MM.1S (cell line): ENCODE measurements at regions not wholly inside any gene's neighbourhood (a gene's known extent, or its start where the extent isn't known, plus 50 kb on each side); places are given as distances from the start of the nearest gene placed in this dataset.

Source experiments
- CTCF ChIP-seq: fragments of 300-600 bp; sonication (generic); IDR thresholded peaks from 2 replicates; pipeline ENCODE4 v1.5.1; 2016; ENCODE audit warnings: antibody characterized with exemption, low read length, mixed read lengths
- EZH2 ChIP-seq: fragments of 300-600 bp; sonication (generic); optimal IDR thresholded peaks from 2 replicates; pipeline ENCODE3; 2017; ENCODE audit warnings: low read depth, mild to moderate bottlenecking, antibody characterized with exemption, low read length, mixed read lengths
- EZH2phosphoT487 ChIP-seq: fragments of 300-600 bp; sonication (generic); IDR thresholded peaks from 2 replicates; pipeline ENCODE4 v1.6.1; 2018; ENCODE audit warnings: antibody characterized with exemption, low read length

- TF ChIP-seq CTCF (no peak), EZH2phosphoT487 (no peak), EZH2 (no peak)
Observed at GRCh38 chr3:160168246-160168645, 57.0 kb upstream of the C3orf80 start.
